CD4-positive, alpha-beta T cell treated with Interleukin-12 subunit alpha and Interleukin-12 subunit beta, for 1 hour (primary cell): ENCODE measurements at regions not wholly inside any gene's neighbourhood (a gene's known extent, or its start where the extent isn't known, plus 50 kb on each side); places are given as distances from the start of the nearest gene placed in this dataset.

Source experiments
- DNase-seq: peaks from one replicate; pipeline ENCODE4 v3.0.0-alpha.2; 2020

DNA sequence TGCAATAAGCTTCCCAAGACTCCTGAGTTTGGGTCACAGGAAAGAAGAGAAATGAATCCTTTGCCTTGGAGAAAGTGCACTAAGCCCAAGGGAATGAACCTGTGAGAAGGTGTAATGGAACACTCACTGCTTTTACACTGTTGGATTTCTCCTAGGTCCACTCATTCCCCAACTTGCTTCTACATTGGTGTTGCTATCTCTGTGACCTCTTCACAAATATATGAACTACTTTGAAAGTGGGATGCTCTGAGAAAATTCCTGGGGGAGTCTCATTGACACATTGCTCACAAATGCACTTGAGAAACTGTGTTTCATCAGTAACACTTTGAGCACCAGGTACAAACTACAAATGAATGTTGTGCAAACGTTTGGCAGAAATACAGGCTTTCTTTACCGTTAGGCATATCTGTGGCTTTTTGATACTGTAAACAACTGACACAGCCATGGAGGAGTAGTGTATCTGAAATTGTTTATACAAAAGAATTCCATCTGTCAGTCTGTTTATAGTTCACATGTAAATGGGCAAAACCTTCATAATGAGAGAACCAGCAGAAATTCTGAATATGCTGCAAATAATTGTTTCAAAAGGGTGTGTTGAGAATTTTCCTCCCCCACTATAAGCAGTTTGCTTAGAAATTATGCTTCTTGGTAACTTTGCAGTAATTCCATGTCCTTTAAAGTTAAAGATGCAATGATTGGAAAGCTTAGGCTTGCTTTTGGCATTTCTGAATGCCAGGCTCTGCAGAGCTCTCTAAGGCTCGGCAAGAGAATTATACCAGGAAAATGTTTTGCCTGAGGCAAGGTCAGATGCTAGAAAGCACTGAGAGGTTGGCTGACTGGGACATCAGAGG is 348.5 kb upstream of the DDHD1 start:
- DNase-seq, result no peak

DNA sequence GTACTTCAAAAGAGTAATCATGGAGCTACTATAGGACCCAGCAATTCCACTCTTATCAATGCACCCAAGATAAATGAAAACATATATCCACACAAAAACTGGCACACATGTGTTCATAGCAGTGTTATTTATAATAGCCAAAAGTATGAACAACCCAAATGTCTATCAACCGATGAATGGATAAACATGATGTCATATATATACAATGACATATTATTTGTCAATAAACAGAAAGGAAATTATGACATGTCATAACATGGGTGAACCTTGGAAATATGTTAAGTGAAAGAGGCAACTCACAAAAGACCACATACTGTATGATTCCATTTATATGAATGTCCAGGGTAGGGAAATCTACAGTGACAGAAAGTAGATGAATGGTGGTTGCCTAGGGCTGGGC is 347.1 kb upstream of the DDHD1 start:
- no peak for DNase-seq

DNA sequence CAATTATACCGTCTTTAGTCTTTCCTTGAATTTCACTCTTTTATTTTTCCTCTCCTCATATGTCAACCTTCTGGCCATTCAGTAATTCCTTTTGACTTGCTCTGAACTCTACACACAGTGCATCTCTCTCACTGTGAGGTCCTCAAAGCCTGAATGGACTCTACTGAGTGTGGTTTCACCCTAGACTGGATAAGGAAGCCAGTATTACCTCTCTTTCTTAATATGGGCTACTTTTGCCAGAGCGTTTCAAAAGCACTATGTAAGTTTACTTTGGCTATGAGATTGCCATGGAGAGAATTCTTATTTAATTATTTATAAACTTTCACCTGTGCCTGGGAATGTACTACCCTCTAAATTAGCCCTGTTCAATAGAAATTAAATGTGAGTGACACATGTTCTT is 343.5 kb upstream of the DDHD1 start:
- DNase-seq, result no peak

DNA sequence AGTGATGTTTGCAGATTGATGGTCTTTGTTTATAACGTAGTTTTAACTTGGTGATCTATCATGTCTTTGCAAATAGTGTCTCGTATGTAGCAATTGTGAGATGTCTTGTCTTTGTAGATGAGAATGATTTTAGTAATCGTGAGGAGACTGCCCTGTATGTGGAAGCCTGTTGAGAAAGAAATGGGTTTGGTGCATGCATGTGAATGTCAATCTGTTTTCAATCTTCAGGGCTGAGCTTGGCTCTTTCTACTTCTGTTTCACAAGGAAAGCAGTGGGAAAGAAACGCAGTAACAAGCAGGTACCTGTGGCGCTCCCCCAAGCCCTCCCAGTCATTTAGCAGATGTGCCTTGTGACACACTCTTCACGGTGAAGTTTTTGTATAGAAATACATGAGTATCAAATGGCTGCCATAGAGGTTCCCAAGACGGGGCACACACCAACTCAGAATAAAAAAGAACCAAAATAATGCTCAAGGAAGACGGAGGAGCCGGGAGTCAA is 342.8 kb upstream of the DDHD1 start:
- no peak for DNase-seq

DNA sequence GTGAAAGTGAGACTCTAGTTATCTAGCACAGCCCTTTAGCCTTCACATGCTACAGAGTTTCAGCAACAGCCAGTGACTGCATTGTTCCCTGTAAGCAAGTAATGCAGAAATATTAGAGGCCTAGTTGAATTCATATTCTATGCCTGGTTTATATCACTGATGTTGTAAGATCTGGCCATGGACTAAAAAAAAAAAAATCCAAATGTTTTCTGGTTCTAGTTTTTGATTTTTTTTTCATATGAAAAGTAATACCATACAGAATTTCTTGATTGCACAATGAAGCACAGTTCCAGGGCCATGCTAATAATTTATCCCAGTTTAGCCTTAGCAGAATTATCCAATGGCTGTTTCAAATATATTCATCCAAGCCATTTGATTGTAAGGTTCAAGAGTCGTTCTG is 341.5 kb upstream of the DDHD1 start:
- no peak for DNase-seq

DNA sequence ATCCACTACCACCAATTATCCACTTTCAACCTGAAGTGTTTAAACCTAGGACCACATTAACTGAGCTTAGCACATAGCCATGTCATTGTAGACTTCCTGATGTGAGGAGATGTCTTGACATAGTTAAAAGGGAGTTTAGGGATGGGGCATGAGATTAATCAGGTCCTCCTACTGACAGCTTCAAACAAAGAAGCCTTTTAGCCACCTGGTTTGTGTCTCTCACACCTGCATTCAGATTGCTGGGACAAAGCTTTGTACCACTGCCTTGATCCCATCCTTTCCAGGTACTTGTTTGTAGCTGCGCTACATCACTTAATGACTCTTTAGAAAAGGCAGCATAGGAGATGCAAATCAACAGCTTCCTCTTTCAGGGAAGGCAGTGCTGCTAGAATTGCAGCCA is 340.7 kb upstream of the DDHD1 start:
- no peak for DNase-seq

DNA sequence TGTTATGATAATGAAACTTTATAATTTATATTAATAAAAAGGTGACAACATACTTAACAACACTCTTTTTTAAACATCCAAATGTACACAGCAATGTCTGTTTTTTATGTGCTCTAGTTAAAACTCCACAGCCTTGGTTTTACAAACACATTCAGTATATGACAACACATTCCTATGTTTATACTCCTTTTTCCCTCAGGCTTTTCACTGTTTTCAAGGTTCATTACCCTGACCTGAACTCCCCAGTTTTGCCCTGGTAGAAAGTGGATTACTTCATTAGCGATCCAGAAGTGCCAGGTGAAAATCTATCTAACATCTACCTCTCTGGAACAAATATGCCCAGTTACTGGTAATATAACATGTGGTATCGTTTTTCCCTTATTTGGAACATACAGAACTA is 340.2 kb upstream of the DDHD1 start:
- no peak for DNase-seq

DNA sequence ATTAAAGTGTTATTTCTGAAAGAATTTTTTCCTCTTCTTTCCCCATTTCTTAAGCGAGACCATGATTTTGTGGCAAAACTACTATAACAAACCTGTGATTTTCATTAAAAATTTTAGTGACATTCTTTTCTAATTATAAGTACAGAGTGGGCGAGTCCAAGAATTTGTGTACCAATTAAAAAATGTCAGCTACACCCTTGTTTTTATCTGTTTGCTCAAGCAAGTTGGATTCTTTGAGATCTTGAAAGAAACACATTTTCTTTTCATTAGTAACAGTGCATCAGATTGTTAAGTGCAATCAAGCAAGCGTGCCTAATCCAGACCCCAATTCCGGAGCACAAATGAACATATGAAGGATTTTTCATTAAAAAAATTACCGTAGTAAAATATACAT is 338.8 kb upstream of the DDHD1 start:
- DNase-seq, result no peak

DNA sequence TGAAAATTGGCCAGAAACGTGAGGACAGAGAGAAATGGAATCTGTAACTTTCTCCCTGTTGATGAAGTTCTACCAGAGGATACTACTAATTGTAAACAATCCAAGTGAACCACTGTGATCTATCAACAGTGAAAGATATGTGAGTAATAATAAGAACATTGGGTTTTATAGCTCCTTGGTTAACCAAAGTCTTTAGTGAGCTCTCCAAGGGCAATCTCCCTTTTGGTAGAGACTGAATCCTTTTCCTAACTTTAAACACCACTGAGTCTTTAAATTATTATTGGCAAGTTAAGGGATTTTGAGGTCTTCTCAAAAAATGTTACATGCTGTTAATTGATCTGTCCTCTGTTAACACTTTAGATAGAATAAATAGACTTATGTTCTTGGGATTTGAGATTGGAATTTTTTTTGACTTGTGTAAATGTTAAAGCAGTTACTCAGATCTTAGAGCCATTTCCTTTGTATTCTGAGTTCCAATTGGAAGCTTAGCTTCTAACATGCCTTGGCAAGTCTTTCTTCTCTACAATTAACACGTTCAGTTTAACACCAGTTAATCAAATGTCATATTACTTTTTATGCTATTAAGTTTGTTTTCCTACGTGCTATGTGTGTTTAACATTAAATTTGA is 338.2 kb upstream of the DDHD1 start:
- no peak for DNase-seq

DNA sequence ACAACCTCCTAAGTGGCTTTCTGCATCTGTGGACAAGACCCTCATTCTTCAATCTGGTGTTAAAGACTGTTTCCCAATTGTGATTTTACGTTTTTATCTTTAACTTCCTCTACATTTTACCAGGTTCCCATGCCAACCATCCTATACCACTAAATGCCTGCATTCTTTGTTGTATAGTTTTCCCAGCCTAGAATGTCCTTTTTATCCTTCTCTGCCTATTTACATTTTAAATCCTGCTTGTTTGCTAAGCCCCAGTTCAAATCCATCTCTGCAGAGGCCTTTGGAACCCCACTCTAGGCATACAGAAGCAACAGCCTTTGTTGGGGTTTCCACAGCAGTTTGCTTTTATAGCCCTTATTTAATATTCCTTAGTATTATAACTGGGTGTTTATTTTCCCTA is 325.1 kb upstream of the DDHD1 start:
- no peak for DNase-seq

DNA sequence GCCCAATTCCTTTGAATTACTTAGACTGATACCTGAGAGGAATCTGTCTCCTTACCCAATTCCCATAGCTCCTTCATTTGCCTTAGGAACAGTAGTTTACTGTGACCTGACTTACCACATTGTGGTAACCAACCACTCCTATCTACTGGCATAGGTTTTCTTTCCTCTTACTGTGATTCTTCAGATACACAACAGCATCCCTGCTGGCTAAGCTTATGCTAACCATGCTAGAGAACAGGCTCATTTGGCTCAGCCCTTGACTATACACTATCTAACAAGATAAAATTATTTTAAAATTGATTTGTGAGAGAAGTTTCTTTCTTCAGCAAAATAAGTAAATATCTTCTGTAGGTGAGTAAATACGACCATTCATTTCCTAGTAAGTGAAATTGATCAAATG is 320.4 kb upstream of the DDHD1 start:
- DNase-seq, result no peak

DNA sequence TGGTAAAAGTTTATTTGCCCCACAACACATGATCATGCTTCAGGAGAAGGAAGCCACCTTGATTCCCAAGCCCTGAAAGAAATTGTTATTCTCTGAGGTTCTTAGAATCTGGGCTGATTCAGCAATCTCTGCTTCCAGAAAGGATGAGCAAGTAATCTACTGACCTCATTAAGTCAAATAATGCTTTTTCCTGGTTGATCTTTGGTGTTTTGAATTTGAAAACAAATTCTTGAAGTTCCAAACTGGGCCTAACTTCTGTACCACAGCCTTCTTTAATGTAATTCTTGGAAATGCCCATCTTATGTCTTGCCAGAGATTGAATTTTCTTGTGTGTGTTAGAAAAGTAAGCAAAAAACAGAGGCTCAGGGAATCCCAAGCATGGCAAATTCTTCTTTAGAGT is 319.2 kb upstream of the DDHD1 start:
- no peak for DNase-seq

DNA sequence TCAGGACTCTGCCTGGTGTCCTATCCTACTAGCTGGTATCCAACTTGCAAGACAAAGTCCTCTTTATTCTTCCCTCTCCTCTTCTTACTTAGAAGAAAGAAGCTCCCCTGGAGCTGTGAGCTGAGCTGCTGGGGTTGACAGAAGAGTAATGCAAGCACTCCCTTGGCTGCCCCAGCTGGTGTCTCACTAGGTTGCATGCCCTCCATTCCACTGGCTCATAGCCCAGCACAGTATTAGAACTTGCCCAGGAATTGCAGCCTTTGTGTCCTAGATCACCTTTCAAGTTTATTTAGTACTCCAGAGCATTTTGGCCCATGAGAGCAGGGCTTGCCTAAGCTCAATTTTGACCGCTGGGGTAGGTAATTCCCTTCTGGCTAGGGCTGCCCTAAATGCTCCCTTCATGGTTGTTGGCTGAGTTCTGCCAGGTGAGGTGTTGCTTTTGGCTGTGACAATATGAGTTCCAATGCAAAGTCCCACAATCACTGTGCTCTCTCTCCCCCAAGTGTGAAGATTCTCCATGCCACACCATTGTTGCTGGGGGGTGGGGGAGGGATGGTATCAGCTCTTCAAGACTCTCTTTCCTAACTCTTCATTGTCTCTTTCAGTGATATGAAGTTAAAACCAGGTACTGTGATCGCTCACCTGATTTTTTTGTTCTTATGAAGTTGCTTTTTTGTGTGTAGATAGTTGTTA is 317.4 kb upstream of the DDHD1 start:
- DNase-seq, result no peak

DNA sequence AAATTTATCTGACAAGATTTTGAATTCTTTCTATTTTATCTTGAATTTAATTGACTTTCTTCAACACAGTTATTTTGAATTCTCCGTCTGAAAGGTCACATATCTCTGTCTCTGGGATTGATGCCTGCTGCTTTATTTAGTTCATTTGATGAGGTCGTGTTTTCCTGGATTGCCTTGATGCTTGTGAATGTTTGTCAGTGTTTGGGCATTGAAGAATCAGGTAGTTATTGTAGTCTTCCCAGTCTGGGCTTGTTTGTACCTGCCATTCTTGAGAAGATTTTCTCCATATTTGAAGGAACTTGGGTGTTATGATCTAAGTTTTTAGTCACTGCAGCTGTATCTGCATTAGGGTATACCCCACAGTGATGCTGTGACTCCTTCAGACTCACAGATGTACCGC is 315.8 kb upstream of the DDHD1 start:
- no peak for DNase-seq

DNA sequence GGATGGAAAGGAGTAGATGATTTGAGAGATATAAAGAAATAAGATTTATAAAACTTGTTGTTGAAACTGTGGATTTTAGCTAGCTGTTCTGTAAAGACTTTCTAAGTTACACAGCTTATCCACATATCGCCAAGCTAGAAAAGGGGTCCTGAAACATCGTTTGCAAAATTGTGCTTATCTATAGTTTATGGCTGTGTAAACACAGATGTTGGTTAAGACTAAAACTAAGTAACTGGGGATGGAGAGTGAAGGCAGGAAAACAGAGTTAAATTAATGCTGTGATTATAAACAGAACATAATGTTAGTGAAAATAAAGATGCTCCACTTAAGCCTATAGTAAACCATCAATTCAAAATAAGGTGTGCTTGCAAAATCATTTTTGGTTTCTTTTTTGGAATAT is 311.3 kb upstream of the DDHD1 start:
- no peak for DNase-seq

DNA sequence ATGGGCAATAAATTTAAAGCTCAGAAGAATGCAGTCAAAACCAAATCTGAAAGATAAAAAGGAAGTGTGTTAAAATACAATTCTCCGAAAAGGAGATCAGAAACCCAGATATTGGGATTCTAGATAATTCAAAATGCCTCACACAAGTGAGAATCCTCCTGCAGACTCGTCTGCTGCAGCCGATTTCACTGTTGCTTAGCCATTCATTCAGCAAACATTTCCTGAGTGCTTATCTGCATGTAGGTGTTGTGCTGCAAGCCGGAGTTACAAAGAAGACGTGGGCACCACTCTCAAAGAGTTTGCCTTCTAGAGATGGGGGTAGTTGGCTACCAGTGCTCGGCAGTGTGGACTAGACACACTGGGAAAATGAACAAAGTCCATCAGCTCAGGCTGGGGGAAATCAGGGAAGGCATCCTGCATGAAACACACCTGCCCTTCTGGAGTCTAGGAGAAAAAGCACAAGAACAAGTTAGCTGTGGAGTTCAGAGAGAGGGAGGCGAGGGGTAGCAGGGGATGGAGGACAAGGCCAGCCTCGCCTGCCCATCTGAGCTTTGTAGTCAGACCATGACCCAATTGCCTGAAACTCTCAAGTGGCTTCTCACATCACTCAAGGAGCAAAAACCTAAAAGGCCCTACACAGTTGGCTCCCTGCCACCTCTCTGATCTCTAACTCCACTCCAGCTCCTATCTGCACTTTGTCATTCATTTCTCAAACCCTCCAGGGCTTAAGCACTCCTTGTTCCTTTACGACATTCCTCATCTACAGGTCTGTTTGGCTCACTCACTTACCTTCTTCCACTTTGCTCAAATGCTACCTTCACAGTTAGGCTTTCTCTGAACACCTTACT is 310.0 kb upstream of the DDHD1 start:
- DNase-seq, result no peak

DNA sequence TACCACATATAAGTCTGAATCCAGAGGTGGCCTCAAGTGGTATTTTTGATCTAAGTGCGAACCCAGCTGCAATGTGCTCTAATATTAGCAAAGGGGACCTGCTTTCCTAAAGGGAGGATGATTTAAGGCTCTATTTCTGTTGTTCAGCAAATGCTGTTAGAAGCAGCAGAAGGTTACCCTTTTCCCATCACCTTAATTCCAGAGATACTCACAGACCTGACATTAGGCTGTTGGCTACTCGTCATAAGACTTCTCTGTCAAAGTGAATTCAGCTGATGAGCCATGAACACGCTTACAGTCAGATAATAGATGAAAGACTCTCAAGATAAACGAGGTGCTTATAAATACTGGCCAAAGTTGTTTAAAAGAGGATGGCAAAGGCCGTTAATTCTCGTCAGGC is 308.7 kb upstream of the DDHD1 start:
- no peak for DNase-seq

DNA sequence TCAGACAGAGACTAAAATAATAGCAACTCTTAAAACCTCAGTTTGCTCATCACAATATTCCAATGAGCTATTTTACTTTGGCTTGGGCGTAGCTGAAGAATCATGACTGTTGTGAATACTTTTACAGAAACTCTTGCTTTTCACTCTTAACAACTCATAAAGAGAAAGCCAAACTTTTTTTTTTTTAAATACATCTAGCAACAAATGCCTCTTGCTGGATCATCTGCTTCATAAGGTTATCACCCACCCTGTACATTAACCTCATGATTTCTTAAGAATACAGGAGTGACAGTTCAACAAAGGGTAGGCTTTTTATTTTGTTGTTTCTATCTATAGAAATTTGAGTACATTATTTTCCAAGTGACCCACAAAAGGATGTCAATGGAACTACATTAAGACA is 307.4 kb upstream of the DDHD1 start:
- no peak for DNase-seq

DNA sequence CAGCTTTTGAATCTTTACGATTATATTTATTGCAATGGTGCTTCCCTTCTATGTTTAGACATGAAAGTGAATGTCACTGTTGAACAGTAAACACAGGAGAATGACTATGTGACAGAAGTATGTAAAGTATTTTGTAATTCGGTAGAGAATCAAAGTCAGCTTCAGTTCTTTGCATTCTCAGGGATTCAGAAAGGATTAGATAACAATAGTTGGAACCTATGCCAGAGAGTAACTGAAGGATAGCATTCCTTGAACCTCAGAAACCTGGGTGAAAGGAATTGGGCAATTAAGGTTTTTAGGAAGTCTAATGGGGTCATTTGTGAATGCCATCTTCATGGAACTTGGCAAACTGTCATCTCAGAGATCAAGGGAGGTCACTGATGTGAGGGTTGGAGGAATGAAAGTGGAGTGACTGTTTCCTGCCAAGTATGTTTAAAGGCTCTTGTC is 305.3 kb upstream of the DDHD1 start:
- no peak for DNase-seq

DNA sequence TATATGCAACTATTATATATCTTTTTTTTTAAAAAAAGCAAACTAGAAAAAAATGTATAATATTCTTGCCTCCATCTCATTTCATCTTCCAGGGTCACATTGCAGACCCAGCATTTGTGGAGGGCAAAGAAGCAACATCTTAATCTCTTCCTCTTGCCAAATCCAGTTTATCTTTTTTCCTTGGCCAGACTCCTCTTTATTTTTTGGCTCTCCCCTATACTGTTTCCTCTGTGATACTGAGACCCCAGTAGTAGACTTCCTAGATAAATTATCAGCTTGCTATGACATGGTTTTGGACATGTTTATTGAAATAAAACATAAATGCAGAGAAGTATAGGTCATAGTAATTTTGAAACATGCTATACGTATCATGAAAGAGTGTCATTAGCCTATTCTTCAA is 303.8 kb upstream of the DDHD1 start:
- no peak for DNase-seq

DNA sequence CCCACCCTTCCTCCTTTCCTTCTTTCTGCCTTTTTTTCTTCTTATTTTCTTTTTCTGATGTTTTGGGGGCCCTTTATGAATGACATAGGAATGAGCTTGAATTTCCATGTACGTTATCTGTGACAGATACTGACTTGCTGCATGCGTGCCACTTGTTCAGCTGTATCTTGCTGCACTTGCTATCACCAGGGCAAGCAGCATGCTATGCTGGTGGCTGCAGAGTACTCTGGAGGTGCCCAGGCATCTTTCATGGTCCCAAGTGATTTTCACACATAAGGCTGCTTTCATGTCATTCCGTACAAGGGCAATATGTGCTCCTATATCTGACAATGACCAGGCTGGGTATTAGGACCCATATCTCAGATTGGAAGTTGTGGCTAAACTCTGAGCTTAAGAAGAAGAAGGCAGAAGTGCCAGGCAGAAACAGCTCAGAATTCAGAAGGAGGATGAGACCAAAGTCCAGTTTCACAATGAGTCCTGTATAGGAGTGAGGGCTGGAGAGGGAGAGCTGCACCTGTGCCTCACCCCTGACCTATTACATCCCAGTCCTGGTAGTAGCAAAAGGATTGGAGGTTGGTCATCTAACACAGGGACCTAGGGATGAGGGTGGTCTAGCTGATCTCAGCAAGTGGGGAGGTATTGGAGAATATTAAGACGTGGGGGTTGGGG is 299.0 kb upstream of the DDHD1 start:
- DNase-seq, result no peak

DNA sequence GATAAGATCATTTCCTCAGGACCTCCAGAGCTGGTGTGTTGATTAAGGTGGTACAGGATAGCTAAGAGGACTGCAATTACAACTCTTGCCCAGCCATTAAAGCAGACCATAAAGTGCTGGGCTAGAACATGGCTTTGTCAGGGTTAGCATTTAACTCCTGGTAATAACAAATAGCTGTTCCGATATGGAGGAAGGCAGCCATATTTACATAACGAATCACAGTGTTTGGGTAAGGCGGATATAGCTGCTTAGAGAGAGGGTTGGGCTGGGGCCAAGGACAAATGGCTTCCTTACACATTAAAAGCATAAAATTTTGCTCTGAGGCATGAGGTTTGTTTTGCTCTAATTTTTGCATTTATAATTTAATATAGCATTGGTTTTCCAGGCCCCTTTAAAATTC is 297.7 kb upstream of the DDHD1 start:
- no peak for DNase-seq

DNA sequence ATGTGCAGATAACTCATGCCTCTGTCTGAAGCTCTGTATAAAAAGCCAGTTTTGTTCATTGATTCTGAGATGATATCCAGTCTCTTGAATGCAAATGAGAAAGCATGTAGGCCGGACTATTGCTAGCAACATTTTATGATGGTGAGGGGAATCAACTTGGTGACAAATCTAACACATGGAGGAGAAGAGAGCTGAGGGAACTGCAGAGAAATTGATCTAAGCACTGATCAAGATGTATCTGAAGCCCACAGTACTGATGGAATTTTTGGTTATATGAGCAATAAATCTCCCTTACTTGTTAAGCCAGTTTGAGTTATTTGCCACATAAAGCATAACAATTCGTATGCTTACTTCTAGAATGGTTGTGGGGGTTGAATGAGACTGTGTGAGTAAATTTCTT is 295.6 kb upstream of the DDHD1 start:
- DNase-seq, result no peak
